ENCODE measurements at regions not wholly inside any gene's neighbourhood (a gene's known extent, or its start where the extent isn't known, plus 50 kb on each side); places are given as distances from the start of the nearest gene placed in this dataset.
"Not testable (repeated sequence)": the region's sequence is repeated elsewhere in the genome, so short reads cannot be mapped to it uniquely, and the experiment has no call there.

DNA sequence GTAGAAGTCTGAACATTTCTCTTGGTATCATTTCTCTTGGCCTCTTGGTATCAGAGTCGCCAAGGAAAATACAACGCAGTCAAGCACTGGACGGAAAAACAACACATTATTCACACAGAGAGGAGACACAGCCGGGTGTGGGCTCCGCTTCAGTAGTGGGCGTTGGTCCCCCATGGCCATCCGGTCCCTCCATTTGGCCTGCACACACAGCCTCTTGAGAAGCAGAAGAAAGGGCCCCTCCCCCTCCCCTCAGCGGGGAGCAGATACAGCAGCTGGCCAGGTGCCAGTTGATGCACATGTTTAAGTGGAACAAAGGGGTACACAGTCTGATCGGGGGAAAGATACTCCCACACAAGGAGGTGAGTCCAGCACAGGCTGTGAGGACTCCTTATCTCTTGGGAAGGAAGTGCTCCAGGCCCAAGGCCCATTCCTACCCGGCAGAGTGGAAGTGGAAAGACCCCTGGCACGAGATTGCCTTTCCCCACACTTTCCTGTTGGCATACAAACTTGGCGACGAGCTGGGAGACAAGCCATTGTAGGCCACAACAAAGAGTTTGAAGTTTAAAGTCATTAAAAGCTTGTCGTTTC, 311.3 kb downstream of the FAM72C start:
- TF ChIP-seq, protein P1, sequence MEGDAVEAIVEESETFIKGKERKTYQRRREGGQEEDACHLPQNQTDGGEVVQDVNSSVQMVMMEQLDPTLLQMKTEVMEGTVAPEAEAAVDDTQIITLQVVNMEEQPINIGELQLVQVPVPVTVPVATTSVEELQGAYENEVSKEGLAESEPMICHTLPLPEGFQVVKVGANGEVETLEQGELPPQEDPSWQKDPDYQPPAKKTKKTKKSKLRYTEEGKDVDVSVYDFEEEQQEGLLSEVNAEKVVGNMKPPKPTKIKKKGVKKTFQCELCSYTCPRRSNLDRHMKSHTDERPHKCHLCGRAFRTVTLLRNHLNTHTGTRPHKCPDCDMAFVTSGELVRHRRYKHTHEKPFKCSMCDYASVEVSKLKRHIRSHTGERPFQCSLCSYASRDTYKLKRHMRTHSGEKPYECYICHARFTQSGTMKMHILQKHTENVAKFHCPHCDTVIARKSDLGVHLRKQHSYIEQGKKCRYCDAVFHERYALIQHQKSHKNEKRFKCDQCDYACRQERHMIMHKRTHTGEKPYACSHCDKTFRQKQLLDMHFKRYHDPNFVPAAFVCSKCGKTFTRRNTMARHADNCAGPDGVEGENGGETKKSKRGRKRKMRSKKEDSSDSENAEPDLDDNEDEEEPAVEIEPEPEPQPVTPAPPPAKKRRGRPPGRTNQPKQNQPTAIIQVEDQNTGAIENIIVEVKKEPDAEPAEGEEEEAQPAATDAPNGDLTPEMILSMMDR (IDR thresholded peaks at IDR 0.05; ENCODE audit: low read depth, low read length, missing control alignments), result no peak
- Histone ChIP-seq H3K36me3 (replicated peaks) (no peaks in the 10 kb centered on the region), H3K27ac (no peak overlapping the region), H3K27me3 (replicated peaks) (no peaks in the 10 kb centered on the region), H3K4me3 (ENCODE audit: low read depth, low read length) (no peak overlapping the region)
- in situ Hi-C loops (cut with HindIII; ENCODE audit: low pct_ligation_motif_present, low sequenced_read_pairs), result no loop called here
- no peak for DNase-seq

DNA sequence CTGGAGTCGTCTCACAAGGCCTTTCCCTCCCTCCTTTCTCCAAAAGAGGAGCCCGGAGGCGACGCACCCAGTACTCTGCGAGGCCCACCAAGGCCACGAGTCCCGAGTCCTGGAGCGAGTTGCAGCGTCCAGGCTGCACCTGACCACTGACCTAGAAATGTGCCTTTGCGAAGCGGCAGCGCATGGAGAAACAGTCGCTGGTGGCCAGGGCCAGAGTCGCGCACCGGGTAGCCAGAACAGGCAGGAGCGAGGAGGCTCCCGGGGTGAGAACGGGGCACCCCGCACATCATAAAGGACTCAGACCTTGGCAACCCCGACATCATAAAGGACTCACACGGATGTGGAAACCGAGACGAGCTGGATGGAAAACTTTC, 318.4 kb downstream of the FAM72C start:
- no peak overlapping the region for H3K27ac ChIP-seq
- in situ Hi-C loops (cut with HindIII; ENCODE audit: low pct_ligation_motif_present, low sequenced_read_pairs), result no loop called here
- no peaks in the 10 kb centered on the region for H3K36me3 ChIP-seq (replicated peaks)
- TF ChIP-seq, protein P1 (IDR thresholded peaks at IDR 0.05; ENCODE audit: low read depth, low read length, missing control alignments), result no peak
- no peak for DNase-seq
- H3K27me3 ChIP-seq (replicated peaks), result no peaks in the 10 kb centered on the region
- no peak overlapping the region for H3K4me3 ChIP-seq (ENCODE audit: low read depth, low read length)

DNA sequence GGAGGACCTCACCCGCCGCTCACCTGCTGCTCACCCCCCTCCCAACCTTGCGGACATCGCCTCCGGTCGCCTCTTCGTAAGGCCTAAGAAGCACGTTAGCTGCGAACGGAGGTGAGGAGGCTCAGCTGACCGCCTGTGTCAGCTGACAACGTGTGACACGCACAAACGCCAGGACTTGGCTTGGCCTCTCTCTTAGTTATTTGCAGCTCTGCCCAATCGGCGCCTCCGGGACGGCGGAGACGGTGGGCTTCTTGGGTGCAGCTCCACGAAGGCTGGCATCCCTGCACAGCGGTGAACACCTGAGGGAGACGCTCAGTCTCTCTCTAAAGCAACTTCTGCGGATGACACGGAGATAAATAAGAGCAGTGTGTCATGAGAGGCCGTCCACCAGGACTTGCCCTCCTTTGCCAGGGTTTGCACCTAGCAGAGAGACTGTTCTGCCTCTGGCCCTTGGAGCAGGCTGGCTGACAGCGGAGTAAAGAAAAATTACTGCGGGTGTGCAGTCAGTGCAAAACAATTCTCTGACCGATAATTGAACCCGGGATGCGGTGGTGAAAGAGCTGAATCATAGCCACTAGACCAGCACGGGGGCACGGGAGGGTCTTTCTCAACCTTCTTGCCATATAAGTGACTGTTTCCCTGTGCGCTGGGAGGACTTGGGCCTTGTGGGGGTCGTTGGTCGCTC, 318.9 kb downstream of the FAM72C start:
- Histone ChIP-seq H3K4me3 (ENCODE audit: low read depth, low read length) (no peak overlapping the region), H3K27me3 (replicated peaks) (no peaks in the 10 kb centered on the region), H3K36me3 (replicated peaks) (no peaks in the 10 kb centered on the region), H3K27ac (no peak overlapping the region)
- in situ Hi-C loops (cut with HindIII; ENCODE audit: low pct_ligation_motif_present, low sequenced_read_pairs), result no loop called here
- no peak for DNase-seq
- TF ChIP-seq, protein P1 (IDR thresholded peaks at IDR 0.05; ENCODE audit: low read depth, low read length, missing control alignments), result no peak

DNA sequence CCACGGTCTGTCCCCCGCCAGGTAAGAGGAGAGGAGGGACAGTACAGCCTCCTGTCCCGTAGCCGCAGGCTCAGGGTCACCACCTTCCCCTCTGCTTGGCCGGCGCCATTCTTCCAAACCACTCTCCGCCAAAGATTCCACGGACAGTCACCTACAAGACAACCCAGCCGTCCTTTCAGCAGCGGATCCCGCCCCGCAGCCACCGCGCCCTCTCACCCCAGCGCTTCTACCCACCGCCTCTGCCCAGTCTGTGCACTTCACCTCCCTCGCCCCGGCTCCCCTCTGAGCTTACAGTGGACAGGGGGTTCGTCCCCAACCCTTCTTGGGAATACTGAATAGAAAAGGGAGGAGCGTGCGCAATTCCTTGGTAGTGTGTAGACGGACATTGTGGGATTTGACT, 319.6 kb downstream of the FAM72C start:
- Histone ChIP-seq H3K27me3 (replicated peaks) (no peaks in the 10 kb centered on the region), H3K4me3 (ENCODE audit: low read depth, low read length) (no peak overlapping the region), H3K36me3 (replicated peaks) (no peaks in the 10 kb centered on the region), H3K27ac (no peak overlapping the region)
- DNase-seq, result no peak
- in situ Hi-C loops (cut with HindIII; ENCODE audit: low pct_ligation_motif_present, low sequenced_read_pairs), result no loop called here
- TF ChIP-seq, protein P1 (IDR thresholded peaks at IDR 0.05; ENCODE audit: low read depth, low read length, missing control alignments), result no peak

DNA sequence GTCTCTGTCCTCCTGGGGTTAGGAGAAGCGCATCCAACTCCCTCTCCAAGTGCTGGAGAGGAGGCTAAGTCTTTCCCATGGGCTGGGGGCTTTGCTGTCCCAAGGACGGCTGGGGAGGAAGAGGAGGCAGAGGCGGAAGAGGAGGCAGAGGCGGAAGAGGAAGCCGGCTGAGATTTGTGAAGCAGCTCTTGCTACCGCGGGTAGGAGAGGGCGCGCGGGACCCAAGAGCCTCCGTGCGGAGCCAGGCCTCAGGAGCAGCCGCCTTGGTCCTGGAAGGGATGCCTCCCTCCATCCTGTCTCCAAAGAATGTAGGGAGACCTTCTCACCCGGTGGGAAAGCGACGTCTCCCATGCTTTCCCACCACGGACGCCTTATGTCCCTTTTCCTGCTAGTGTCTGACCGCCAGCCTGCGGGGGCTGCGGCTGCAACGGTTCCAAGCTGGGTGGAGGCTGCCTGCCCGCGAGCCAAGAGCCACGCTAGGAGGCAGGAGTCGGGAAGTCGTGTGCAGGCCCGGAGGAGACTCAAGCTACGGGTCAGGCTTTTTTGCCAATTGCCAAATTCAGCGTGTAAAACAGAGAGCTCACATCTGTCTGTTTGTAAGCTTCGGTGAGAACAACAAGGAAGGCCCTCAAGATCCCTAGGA, 320.3 kb downstream of the FAM72C start:
- no peak overlapping the region for H3K4me3 ChIP-seq (ENCODE audit: low read depth, low read length)
- H3K36me3 ChIP-seq (replicated peaks), result no peaks in the 10 kb centered on the region
- no peaks in the 10 kb centered on the region for H3K27me3 ChIP-seq (replicated peaks)
- no peak for DNase-seq
- H3K27ac ChIP-seq, result no peak overlapping the region
- in situ Hi-C loops (cut with HindIII; ENCODE audit: low pct_ligation_motif_present, low sequenced_read_pairs), result no loop called here
- TF ChIP-seq, protein P1 (IDR thresholded peaks at IDR 0.05; ENCODE audit: low read depth, low read length, missing control alignments), result no peak

DNA sequence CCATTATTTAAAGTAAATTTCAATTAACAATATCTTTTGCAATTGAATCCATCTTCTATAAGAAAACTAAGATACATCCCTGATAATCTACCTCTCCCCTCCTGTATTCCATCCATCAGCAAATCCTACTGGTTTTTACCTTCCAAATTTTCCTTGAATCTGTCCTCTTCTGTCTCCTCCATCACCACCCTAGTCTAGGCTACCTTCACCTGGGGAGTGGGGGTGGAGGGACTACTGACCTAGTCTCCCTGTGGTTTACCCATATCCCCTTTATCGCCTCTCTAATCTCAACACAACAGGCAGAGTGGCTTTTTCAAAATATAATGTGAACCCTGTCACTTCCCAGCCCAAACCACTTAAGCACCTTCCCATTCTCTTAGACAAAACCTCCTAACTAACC, 327.8 kb downstream of the FAM72C start:
- in situ Hi-C loops (cut with HindIII; ENCODE audit: low pct_ligation_motif_present, low sequenced_read_pairs); H3K36me3 ChIP-seq (replicated peaks): not testable (repeated sequence)

More for the DNA sequence above, 327.8 kb downstream of the FAM72C start:
- not testable (repeated sequence) for H3K27me3 ChIP-seq (replicated peaks); H3K27ac ChIP-seq; H3K4me3 ChIP-seq (ENCODE audit: low read depth, low read length); DNase-seq
